Activated CD8-positive, alpha-beta T cell treated with anti-CD3 and anti-CD28 coated beads, Interleukin-2, amount 10 ng/mL, durations not matched to agents 7 days and 5 days (primary cell): ENCODE measurements at regions not wholly inside any gene's neighbourhood (a gene's known extent, or its start where the extent isn't known, plus 50 kb on each side); places are given as distances from the start of the nearest gene placed in this dataset.

Source experiments
- ATAC-seq: fragments of 150-1000 bp; cut with Tn5 transposase; one replicate; pipeline ENCODE4 v1.10.0; 2021; ENCODE audit warnings: moderate library complexity
- CTCF ChIA-PET: fragments of 350-600 bp; sonication (Branson Sonifier 250); formaldehyde crosslinking; loops from one replicate; lab custom pipeline; 2021; ENCODE audit warnings: antibody characterized with exemption; lab: Charles Lee
- POLR2A ChIA-PET: fragments of 350-600 bp; sonication (Branson Sonifier 250); formaldehyde crosslinking; loops from one replicate; lab custom pipeline; 2021; ENCODE audit warnings: antibody characterized with exemption; lab: Charles Lee
- DNase-seq: peaks from one replicate; pipeline ENCODE4 v3.0.0-alpha.2; 2020
- H3K27ac Mint-ChIP-seq: one replicate; pipeline ENCODE4 v1.8.0; 2021; ENCODE audit warnings: mild to moderate bottlenecking, mixed read lengths
- H3K27me3 Mint-ChIP-seq: one replicate; pipeline ENCODE4 v1.8.0; 2021; ENCODE audit warnings: low read depth, mixed read lengths
- H3K36me3 Mint-ChIP-seq: one replicate; pipeline ENCODE4 v1.8.0; 2021; ENCODE audit warnings: low read depth, mixed read lengths
- H3K4me1 Mint-ChIP-seq: one replicate; pipeline ENCODE4 v1.8.0; 2021; ENCODE audit warnings: low read depth, mixed read lengths
- H3K4me3 Mint-ChIP-seq: one replicate; pipeline ENCODE4 v1.8.0; 2021; ENCODE audit warnings: mild to moderate bottlenecking, mixed read lengths
- H3K9me3 Mint-ChIP-seq: one replicate; pipeline ENCODE4 v1.8.0; 2022; ENCODE audit warnings: mixed read lengths; ENCODE audit not compliant: insufficient read depth

GRCh38 chr4:18508786-18509185 lies 487.2 kb upstream of the LCORL start:
- Mint-ChIP-seq H3K36me3 (no peaks in the 10 kb centered on the region), H3K27ac (no peak overlapping the region), H3K4me3 (no peak overlapping the region), H3K4me1 (no peaks in the 10 kb centered on the region), H3K27me3 (no peaks in the 10 kb centered on the region), H3K9me3 (no peaks in the 10 kb centered on the region)
- ChIA-PET CTCF (no interaction called here), POLR2A (no interaction called here)
- ATAC-seq (no peak), DNase-seq (no peak)

- DNase-seq, result no peak
- Mint-ChIP-seq H3K4me3 (no peak overlapping the region), H3K27me3 (no peaks in the 10 kb centered on the region), H3K27ac (no peak overlapping the region), H3K9me3 (no peaks in the 10 kb centered on the region), H3K36me3 (no peaks in the 10 kb centered on the region), H3K4me1 (no peaks in the 10 kb centered on the region)
- ChIA-PET POLR2A (no interaction called here), CTCF (no interaction called here)
- no peak for ATAC-seq
Observed at GRCh38 chr4:18480928-18481327, 459.4 kb upstream of the LCORL start.

- POLR2A ChIA-PET, result no interaction called here
- DNase-seq (no peak), ATAC-seq (no peak)
- Mint-ChIP-seq H3K36me3 (no peaks in the 10 kb centered on the region), H3K27me3 (no peaks in the 10 kb centered on the region), H3K4me1 (no peaks in the 10 kb centered on the region), H3K4me3 (no peak overlapping the region), H3K27ac (no peak overlapping the region), H3K9me3 (no peaks in the 10 kb centered on the region)
- CTCF ChIA-PET, result no interaction called here
Observed at GRCh38 chr4:18480342-18480741, 458.8 kb upstream of the LCORL start.

- H3K4me3 Mint-ChIP-seq, result no peak overlapping the region
- no peaks in the 10 kb centered on the region for H3K9me3 Mint-ChIP-seq
- ATAC-seq (no peak), DNase-seq (no peak)
- no peaks in the 10 kb centered on the region for H3K4me1 Mint-ChIP-seq
- ChIA-PET CTCF (no interaction called here), POLR2A (no interaction called here)
- no peaks in the 10 kb centered on the region for H3K27me3 Mint-ChIP-seq
- H3K27ac Mint-ChIP-seq, result no peak overlapping the region
- no peaks in the 10 kb centered on the region for H3K36me3 Mint-ChIP-seq
Observed at GRCh38 chr4:18479825-18480224, 458.3 kb upstream of the LCORL start.

GRCh38 chr4:18463987-18464559 lies 442.5 kb upstream of the LCORL start:
- H3K27me3 Mint-ChIP-seq, result no peaks in the 10 kb centered on the region
- no peaks in the 10 kb centered on the region for H3K36me3 Mint-ChIP-seq
- DNase-seq (no peak), ATAC-seq (no peak)
- H3K4me3 Mint-ChIP-seq, result no peak overlapping the region
- no peaks in the 10 kb centered on the region for H3K4me1 Mint-ChIP-seq
- ChIA-PET POLR2A (no interaction called here), CTCF (no interaction called here)
- H3K9me3 Mint-ChIP-seq, result no peaks in the 10 kb centered on the region
- no peak overlapping the region for H3K27ac Mint-ChIP-seq

- no peak for ATAC-seq
- no peaks in the 10 kb centered on the region for H3K36me3 Mint-ChIP-seq
Observed at GRCh38 chr4:18458465-18458864, 436.9 kb upstream of the LCORL start.

GRCh38 chr4:18454349-18454748 lies 432.8 kb upstream of the LCORL start:
- Mint-ChIP-seq H3K4me3 (no peak overlapping the region), H3K27ac (no peak overlapping the region), H3K36me3 (no peaks in the 10 kb centered on the region), H3K27me3 (no peaks in the 10 kb centered on the region), H3K9me3 (no peaks in the 10 kb centered on the region), H3K4me1 (no peaks in the 10 kb centered on the region)
- ATAC-seq, result no peak
- POLR2A ChIA-PET, result no interaction called here
- CTCF ChIA-PET, result no interaction called here
- DNase-seq, result no peak

More at GRCh38 chr4:18458465-18458864, 436.9 kb upstream of the LCORL start:
- Mint-ChIP-seq H3K27ac (no peak overlapping the region), H3K9me3 (no peaks in the 10 kb centered on the region), H3K4me3 (no peak overlapping the region), H3K27me3 (no peaks in the 10 kb centered on the region), H3K4me1 (no peaks in the 10 kb centered on the region)
- POLR2A ChIA-PET, result no interaction called here
- CTCF ChIA-PET, result no interaction called here
- no peak for DNase-seq

- Mint-ChIP-seq H3K27me3 (no peaks in the 10 kb centered on the region), H3K27ac (no peak overlapping the region), H3K4me3 (no peak overlapping the region), H3K4me1 (no peaks in the 10 kb centered on the region), H3K36me3 (no peaks in the 10 kb centered on the region), H3K9me3 (peaks cover 3% of the 10 kb centered on the region)
- CTCF ChIA-PET, result no interaction called here
- POLR2A ChIA-PET, result no interaction called here
- no peak for DNase-seq
- ATAC-seq, result no peak
Observed at GRCh38 chr4:18445110-18445509, 423.6 kb upstream of the LCORL start.

- DNase-seq (no peak), ATAC-seq (no peak)
- ChIA-PET CTCF (no interaction called here), POLR2A (no interaction called here)
- no peaks in the 10 kb centered on the region for H3K27me3 Mint-ChIP-seq
- H3K4me1 Mint-ChIP-seq, result no peaks in the 10 kb centered on the region
- H3K36me3 Mint-ChIP-seq, result no peaks in the 10 kb centered on the region
- no peak overlapping the region for H3K4me3 Mint-ChIP-seq
- H3K9me3 Mint-ChIP-seq, result peaks cover 3% of the 10 kb centered on the region
- no peak overlapping the region for H3K27ac Mint-ChIP-seq
Observed at GRCh38 chr4:18444206-18444605, 422.7 kb upstream of the LCORL start.

- CTCF ChIA-PET, result no interaction called here
- no peaks in the 10 kb centered on the region for H3K4me1 Mint-ChIP-seq
- H3K27me3 Mint-ChIP-seq, result no peaks in the 10 kb centered on the region
- no peaks in the 10 kb centered on the region for H3K36me3 Mint-ChIP-seq
- no peak overlapping the region for H3K4me3 Mint-ChIP-seq
- POLR2A ChIA-PET, result no interaction called here
- no peak overlapping the region for H3K27ac Mint-ChIP-seq
- H3K9me3 Mint-ChIP-seq, result peaks cover 3% of the 10 kb centered on the region
- no peak for DNase-seq
- no peak for ATAC-seq
Observed at GRCh38 chr4:18442957-18443356, 421.4 kb upstream of the LCORL start.

- H3K4me3 Mint-ChIP-seq, result no peak overlapping the region
Observed at GRCh38 chr4:18441676-18442075, 420.1 kb upstream of the LCORL start.

GRCh38 chr4:18441203-18441590 lies 419.6 kb upstream of the LCORL start:
- no peak overlapping the region for H3K4me3 Mint-ChIP-seq
- CTCF ChIA-PET, result no interaction called here
- no peak overlapping the region for H3K27ac Mint-ChIP-seq
- no peaks in the 10 kb centered on the region for H3K27me3 Mint-ChIP-seq
- DNase-seq (no peak), ATAC-seq (no peak)
- peaks cover 3% of the 10 kb centered on the region for H3K9me3 Mint-ChIP-seq
- no peaks in the 10 kb centered on the region for H3K4me1 Mint-ChIP-seq
- POLR2A ChIA-PET, result no interaction called here
- no peaks in the 10 kb centered on the region for H3K36me3 Mint-ChIP-seq

More at GRCh38 chr4:18441676-18442075, 420.1 kb upstream of the LCORL start:
- CTCF ChIA-PET, result no interaction called here
- DNase-seq (no peak), ATAC-seq (no peak)
- H3K4me1 Mint-ChIP-seq, result no peaks in the 10 kb centered on the region
- peaks cover 3% of the 10 kb centered on the region for H3K9me3 Mint-ChIP-seq
- POLR2A ChIA-PET, result no interaction called here
- H3K36me3 Mint-ChIP-seq, result no peaks in the 10 kb centered on the region
- no peak overlapping the region for H3K27ac Mint-ChIP-seq
- no peaks in the 10 kb centered on the region for H3K27me3 Mint-ChIP-seq

GRCh38 chr4:18440527-18441202 lies 419.1 kb upstream of the LCORL start:
- Mint-ChIP-seq H3K27me3 (no peaks in the 10 kb centered on the region), H3K4me3 (no peak overlapping the region), H3K4me1 (no peaks in the 10 kb centered on the region), H3K9me3 (peaks cover 3% of the 10 kb centered on the region), H3K36me3 (no peaks in the 10 kb centered on the region), H3K27ac (no peak overlapping the region)
- CTCF ChIA-PET, result no interaction called here
- ATAC-seq (no peak), DNase-seq (no peak)
- POLR2A ChIA-PET, result no interaction called here
